Breast epithelium (tissue), 4 donors: ENCODE measurements at regions not wholly inside any gene's neighbourhood (a gene's known extent, or its start where the extent isn't known, plus 50 kb on each side); places are given as distances from the start of the nearest gene placed in this dataset.
"Not testable (repeated sequence)": the region's sequence is repeated elsewhere in the genome, so short reads cannot be mapped to it uniquely, and the experiment has no call there.

Experiments
- DNase-seq, 2 donors: peaks; one replicate each; pipeline ENCODE4 v3.0.0-alpha.2; 2019; ENCODE audit warnings: low spot score in 2 of 2
- H3K27ac ChIP-seq, 2 donors: fragments of 200-600 bp; sonication (generic) in 1 of 2; one replicate each; pipeline ENCODE4 v1.5.1; 2016 to 2019; ENCODE audit warnings: mild to moderate bottlenecking in 1 of 2
- H3K27me3 ChIP-seq, 2 donors: fragments of 200-600 bp; sonication (generic) in 1 of 2; one replicate each; pipeline versions ENCODE4 v1.5.1 to v1.6.0; 2017 to 2019; ENCODE audit warnings: control low read depth in 1 of 2, mild to moderate bottlenecking in 1 of 2
- H3K36me3 ChIP-seq: fragments of 200-600 bp; one replicate; pipeline ENCODE4 v1.5.1; 2019
- H3K4me1 ChIP-seq, 2 donors: fragments of 200-600 bp; sonication (generic); one replicate each; pipeline ENCODE4 v1.5.1; 2016 to 2019; ENCODE audit warnings: control low read depth in 1 of 2
- H3K4me3 ChIP-seq, 3 donors: fragments of 200-600 bp; sonication (generic); 1 replicate in 2 of 3; 2 replicates in 1 of 3; pipeline ENCODE4 v1.5.1; 2016 to 2019; ENCODE audit warnings: mild to moderate bottlenecking in 3 of 3, moderate library complexity in 2 of 3
- H3K9me3 ChIP-seq, 2 donors: fragments of 200-600 bp; sonication (generic) in 1 of 2; one replicate each; pipeline ENCODE4 v1.5.1; 2016 to 2019; ENCODE audit warnings: control low read depth in 1 of 2
- CTCF ChIP-seq, 3 donors: fragments of 450-650 bp; IDR thresholded peaks; one replicate each; pipeline ENCODE4 v1.5.1; 2016 to 2017; ENCODE audit warnings: antibody characterized with exemption in 3 of 3, mild to moderate bottlenecking in 3 of 3, moderate library complexity in 3 of 3
- POLR2A ChIP-seq: fragments of 450-650 bp; IDR thresholded peaks from one replicate; pipeline ENCODE4 v1.6.1; 2016; ENCODE audit warnings: antibody characterized with exemption, mild to moderate bottlenecking, moderate library complexity
- POLR2AphosphoS5 ChIP-seq, 3 donors: sonication (generic); formaldehyde crosslinking; IDR thresholded peaks; one replicate each; pipeline ENCODE4 v1.6.1; 2017; ENCODE audit warnings: antibody characterized with exemption in 3 of 3
- intact Hi-C: fragments of 100-400 bp; cut with DNase I; formaldehyde crosslinking; loops from one replicate; pipeline ENCODE4 v1.15.1; 2023; ENCODE audit warnings: low total_unique reads

DNA sequence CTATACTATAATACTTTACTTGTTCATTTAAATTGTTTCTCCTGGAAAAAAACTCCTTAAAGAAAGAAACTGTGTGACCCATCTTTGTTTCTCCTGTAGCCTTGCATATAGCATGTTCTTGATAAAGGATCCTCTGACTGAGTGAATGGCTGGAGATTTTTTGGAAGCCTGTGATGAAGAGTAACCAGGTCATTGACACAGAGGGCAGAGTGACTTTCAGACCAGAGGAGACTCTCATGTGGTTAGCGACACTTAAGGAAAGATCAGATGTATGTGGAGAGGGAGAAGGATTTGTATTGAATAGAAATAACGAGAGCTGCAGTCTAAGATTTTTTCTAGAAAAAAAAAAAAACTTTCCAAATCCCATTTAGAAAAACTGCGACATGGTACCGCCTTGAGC, 85.5 kb downstream of the TRIM43 start:
- Histone ChIP-seq H3K27me3 (no peaks in the 10 kb centered on the region), H3K4me3 (no peak overlapping the region), H3K36me3 (no peaks in the 10 kb centered on the region), H3K4me1 (no peaks in the 10 kb centered on the region), H3K27ac (no peak overlapping the region), H3K9me3 (no peaks in the 10 kb centered on the region)
- no peak for TF ChIP-seq POLR2AphosphoS5 (IDR thresholded peaks at IDR 0.05)
- no peak for TF ChIP-seq CTCF (IDR thresholded peaks at IDR 0.05)
- TF ChIP-seq POLR2A: no peak
- intact Hi-C loops: no loop called here
- no peak for DNase-seq

GRCh38 chr2:95677833-95678232, 86.0 kb downstream of the TRIM43 start:
- H3K27me3 ChIP-seq, H3K27ac ChIP-seq, H3K9me3 ChIP-seq, intact Hi-C loops, DNase-seq, H3K36me3 ChIP-seq, H3K4me3 ChIP-seq, H3K4me1 ChIP-seq: not testable (repeated sequence)

GRCh38 chr2:95681158-95681557, 89.4 kb downstream of the TRIM43 start:
- H3K9me3 ChIP-seq, H3K27ac ChIP-seq, H3K4me3 ChIP-seq, H3K27me3 ChIP-seq, H3K4me1 ChIP-seq, H3K36me3 ChIP-seq, intact Hi-C loops, DNase-seq: not testable (repeated sequence)

DNA sequence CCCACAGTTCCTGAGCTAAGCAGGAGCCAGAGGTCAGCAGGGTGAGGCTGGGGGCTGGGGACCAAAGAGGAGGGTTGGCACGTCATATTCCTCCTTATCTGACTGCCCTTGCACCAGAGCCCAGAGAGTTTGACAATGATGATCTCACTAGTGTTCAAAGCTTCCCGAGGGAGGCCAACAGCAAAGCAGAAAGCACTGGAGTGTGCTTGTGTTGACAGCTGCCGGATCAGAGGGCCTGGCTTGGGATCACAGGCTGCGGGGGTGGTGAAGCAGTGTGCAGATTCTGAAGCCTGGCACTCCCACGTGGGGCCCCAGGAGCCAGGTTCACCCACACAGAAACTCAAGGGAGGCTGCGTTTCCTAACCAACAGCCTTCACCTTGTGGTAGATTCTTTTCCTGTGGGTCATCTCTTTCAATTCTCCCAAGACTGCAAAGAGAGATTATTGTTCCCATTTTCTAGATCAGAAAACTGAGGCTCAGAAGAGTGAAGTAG, 89.8 kb downstream of the TRIM43 start:
- H3K4me1 ChIP-seq: not testable (repeated sequence)

DNA sequence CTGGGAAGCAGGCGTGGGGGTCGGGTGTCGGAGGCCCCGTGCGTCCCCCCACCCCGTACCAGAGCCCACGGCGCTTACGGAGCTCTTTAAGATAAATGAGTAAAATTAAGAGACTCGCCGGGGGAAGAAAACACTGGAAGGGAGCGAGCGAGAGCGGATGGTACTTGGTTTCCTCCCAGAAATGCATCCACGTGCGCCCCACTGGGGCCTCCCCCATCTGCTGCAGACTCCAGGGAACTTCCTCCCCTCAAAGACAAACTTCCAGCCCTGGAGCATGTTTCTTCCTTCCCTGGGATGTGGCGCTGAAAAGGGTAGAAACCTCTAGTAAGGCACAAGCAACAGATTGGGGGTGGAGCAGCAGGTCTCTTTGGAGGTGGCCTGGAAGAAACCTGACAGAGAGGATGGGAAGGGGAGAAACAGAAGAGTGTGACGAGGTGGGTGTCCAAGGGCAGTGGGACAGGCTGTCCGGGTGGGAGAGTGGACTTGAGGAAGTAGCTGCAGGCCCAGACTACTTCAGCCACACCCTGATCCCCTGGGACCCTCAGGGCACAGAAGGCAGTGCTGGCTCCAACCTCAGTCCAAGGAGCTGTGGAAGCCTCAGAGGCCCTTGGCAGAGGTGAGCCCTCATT, 91.2 kb downstream of the TRIM43 start:
- H3K9me3 ChIP-seq, H3K4me1 ChIP-seq, H3K27me3 ChIP-seq, DNase-seq, H3K36me3 ChIP-seq, intact Hi-C loops: not testable (repeated sequence)
- H3K4me3 ChIP-seq: peak overlapping the region; percentile 46 to 72 (median 52)
- peak overlapping the region; percentile 78 to 89 for H3K27ac ChIP-seq

More for the DNA sequence above, 89.8 kb downstream of the TRIM43 start:
- H3K9me3 ChIP-seq, DNase-seq, H3K27me3 ChIP-seq, intact Hi-C loops, H3K4me3 ChIP-seq, H3K36me3 ChIP-seq, H3K27ac ChIP-seq: not testable (repeated sequence)

- Histone ChIP-seq H3K9me3 (no peaks in the 10 kb centered on the region), H3K4me3 (no peak overlapping the region), H3K4me1 (no peaks in the 10 kb centered on the region), H3K36me3 (no peaks in the 10 kb centered on the region), H3K27ac (no peak overlapping the region), H3K27me3 (no peaks in the 10 kb centered on the region)
- intact Hi-C loops: no loop called here
- DNase-seq: no peak
- TF ChIP-seq POLR2A (no peak), POLR2AphosphoS5 (IDR thresholded peaks at IDR 0.05) (no peak), CTCF (IDR thresholded peaks at IDR 0.05) (no peak)
Observed at GRCh38 chr2:95685513-95685912, 93.7 kb downstream of the TRIM43 start.

GRCh38 chr2:95686056-95686825, 94.4 kb downstream of the TRIM43 start:
- H3K4me1 ChIP-seq, H3K36me3 ChIP-seq, H3K4me3 ChIP-seq, DNase-seq, intact Hi-C loops, H3K27me3 ChIP-seq, H3K9me3 ChIP-seq: not testable (repeated sequence)
- H3K27ac ChIP-seq: peak overlapping the region in 1 of 2 donors; percentile 32

GRCh38 chr2:95687852-95688251, 96.1 kb downstream of the TRIM43 start:
- H3K4me1 ChIP-seq, intact Hi-C loops, DNase-seq, H3K4me3 ChIP-seq, H3K27me3 ChIP-seq, H3K36me3 ChIP-seq, H3K9me3 ChIP-seq, H3K27ac ChIP-seq: not testable (repeated sequence)

DNA sequence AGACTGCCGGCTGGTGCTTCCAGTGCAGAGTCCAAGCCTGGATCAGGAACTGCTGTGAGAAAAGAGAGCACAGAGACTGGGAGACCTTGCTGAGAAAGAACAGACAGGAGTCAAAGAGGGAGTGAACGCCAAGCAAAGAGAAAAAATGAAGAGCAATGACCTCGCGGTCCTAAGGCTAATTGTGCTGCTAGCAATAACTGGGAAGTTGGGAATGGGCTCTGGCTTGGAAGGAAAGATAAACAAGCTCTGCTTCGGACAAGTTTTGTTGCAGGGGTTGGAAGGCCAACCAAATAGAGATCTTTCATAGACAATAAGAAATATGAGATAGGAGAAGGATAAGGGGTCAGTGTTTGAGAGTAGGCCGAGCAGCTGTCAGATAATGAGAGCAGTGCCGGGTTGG, 99.4 kb downstream of the TRIM43 start:
- H3K9me3 ChIP-seq, H3K36me3 ChIP-seq, H3K27ac ChIP-seq, H3K27me3 ChIP-seq, H3K4me3 ChIP-seq, H3K4me1 ChIP-seq, intact Hi-C loops, DNase-seq: not testable (repeated sequence)

- H3K36me3 ChIP-seq, H3K27ac ChIP-seq, H3K27me3 ChIP-seq, H3K9me3 ChIP-seq, H3K4me3 ChIP-seq, H3K4me1 ChIP-seq, DNase-seq, intact Hi-C loops: not testable (repeated sequence)
Observed at GRCh38 chr2:95693071-95693846, 101.5 kb downstream of the TRIM43 start.
